Thyroid gland (tissue), 4 donors: ENCODE measurements at regions not wholly inside any gene's neighbourhood (a gene's known extent, or its start where the extent isn't known, plus 50 kb on each side); places are given as distances from the start of the nearest gene placed in this dataset.

Experiments used
- CTCF ChIP-seq, 6 experiments: fragments of 200-600 bp in 3 of 6; fragments of 450-650 bp in 3 of 6; sonication (generic) in 3 of 6; IDR thresholded peaks; one replicate each; pipeline ENCODE4 v1.5.1; 2016 to 2019; ENCODE audit warnings: antibody characterized with exemption in 6 of 6, mild to moderate bottlenecking in 2 of 6, inconsistent platforms in 1 of 6, moderate library complexity in 1 of 6
- POLR2A ChIP-seq, 2 donors: fragments of 450-650 bp; IDR thresholded peaks; one replicate each; pipeline ENCODE4 v1.6.1; 2017; ENCODE audit warnings: antibody characterized with exemption in 2 of 2, mild to moderate bottlenecking in 2 of 2, moderate library complexity in 1 of 2

GRCh38 chr4:27911047-27911446, 1050.4 kb downstream of the STIM2 start:
- TF ChIP-seq CTCF (IDR thresholded peaks at IDR 0.05) = no peak
- TF ChIP-seq POLR2A (IDR thresholded peaks at IDR 0.05) = no peak
